ENCODE measurements at regions not wholly inside any gene's neighbourhood (a gene's known extent, or its start where the extent isn't known, plus 50 kb on each side); places are given as distances from the start of the nearest gene placed in this dataset.

DNA sequence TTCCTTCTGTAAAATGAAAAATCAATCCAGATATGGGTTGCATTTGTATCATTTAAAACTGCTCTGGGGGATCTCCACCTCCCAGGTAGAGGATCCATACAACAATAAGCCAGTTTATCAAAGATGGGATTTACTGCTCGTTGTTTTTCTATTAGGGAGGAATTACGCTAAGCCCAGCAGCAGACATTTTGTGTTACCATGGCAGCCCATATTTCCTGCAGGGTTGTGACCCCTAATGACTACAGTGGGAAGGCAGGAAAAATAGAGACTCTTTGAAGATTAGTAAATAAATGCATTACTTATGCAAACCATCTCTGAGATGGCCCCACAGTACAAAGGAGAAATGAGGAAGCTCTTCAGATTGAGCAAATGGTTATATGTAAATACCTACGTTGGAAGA, 253.4 kb upstream of the GPR101 start:
- H3K36me3 ChIP-seq (ENCODE audit: control insufficient read depth, insufficient read depth, low read length): no peaks in the 10 kb centered on the region
- no peak overlapping the region for H3K9ac ChIP-seq
- H3K9me3 ChIP-seq (ENCODE audit: control insufficient read depth, low read length): no peaks in the 10 kb centered on the region
- no peak for TF ChIP-seq CTCF (IDR thresholded peaks at IDR 0.05)
- no peaks in the 10 kb centered on the region for H3K79me2 ChIP-seq
- no peak overlapping the region for H2AFZ ChIP-seq
- H3K27ac ChIP-seq: no peak overlapping the region
- H3K4me1 ChIP-seq: no peaks in the 10 kb centered on the region
- no peaks in the 10 kb centered on the region for H3K27me3 ChIP-seq (ENCODE audit: control insufficient read depth, insufficient read depth, low read length)
- no peak overlapping the region for H3K4me3 ChIP-seq (ENCODE audit: low read depth, low read length)
- H3K4me2 ChIP-seq (ENCODE audit: low read length): no peak overlapping the region

DNA sequence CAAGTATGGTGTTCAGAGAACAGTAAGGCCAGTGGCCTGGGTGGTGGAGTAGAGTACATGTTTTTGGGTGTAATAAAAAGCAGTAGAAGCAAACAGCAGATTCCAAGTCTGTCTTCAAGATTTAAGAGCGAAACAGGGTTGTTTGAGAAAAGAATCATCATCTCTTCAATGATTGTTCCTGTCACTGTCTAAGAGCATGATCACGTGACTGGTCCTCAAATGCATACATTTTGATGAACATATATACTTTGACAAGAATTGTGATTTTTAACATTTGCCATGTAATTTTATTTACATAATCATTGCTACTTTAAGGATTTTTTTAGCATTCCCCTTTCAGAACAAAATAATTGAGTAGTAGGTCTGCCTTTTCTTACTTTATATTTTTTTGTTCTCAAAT, 252.6 kb upstream of the GPR101 start:
- no peaks in the 10 kb centered on the region for H3K27me3 ChIP-seq (ENCODE audit: control insufficient read depth, insufficient read depth, low read length)
- H3K36me3 ChIP-seq (ENCODE audit: control insufficient read depth, insufficient read depth, low read length): no peaks in the 10 kb centered on the region
- H3K4me2 ChIP-seq (ENCODE audit: low read length): no peak overlapping the region
- no peak overlapping the region for H3K27ac ChIP-seq
- TF ChIP-seq CTCF (IDR thresholded peaks at IDR 0.05): no peak
- H3K9ac ChIP-seq: no peak overlapping the region
- no peak overlapping the region for H3K4me3 ChIP-seq (ENCODE audit: low read depth, low read length)
- no peaks in the 10 kb centered on the region for H3K4me1 ChIP-seq
- no peak overlapping the region for H2AFZ ChIP-seq
- H3K79me2 ChIP-seq: no peaks in the 10 kb centered on the region
- H3K9me3 ChIP-seq (ENCODE audit: control insufficient read depth, low read length): no peaks in the 10 kb centered on the region

- no peak overlapping the region for H3K9ac ChIP-seq
- no peak overlapping the region for H3K4me2 ChIP-seq (ENCODE audit: low read length)
- no peaks in the 10 kb centered on the region for H3K27me3 ChIP-seq (ENCODE audit: control insufficient read depth, insufficient read depth, low read length)
- H3K36me3 ChIP-seq (ENCODE audit: control insufficient read depth, insufficient read depth, low read length): no peaks in the 10 kb centered on the region
- no peaks in the 10 kb centered on the region for H3K79me2 ChIP-seq
- no peak overlapping the region for H3K4me3 ChIP-seq (ENCODE audit: low read depth, low read length)
- no peak overlapping the region for H2AFZ ChIP-seq
- H3K27ac ChIP-seq: no peak overlapping the region
- H3K4me1 ChIP-seq: no peaks in the 10 kb centered on the region
- H3K9me3 ChIP-seq (ENCODE audit: control insufficient read depth, low read length): no peaks in the 10 kb centered on the region
- no peak for TF ChIP-seq CTCF (IDR thresholded peaks at IDR 0.05)
These were observed 245.0 kb upstream of the GPR101 start for GRCh38 chrX:137278825-137279224.

- Histone ChIP-seq H3K4me3 (ENCODE audit: low read depth, low read length) (no peak overlapping the region), H3K4me1 (no peaks in the 10 kb centered on the region), H3K36me3 (ENCODE audit: control insufficient read depth, insufficient read depth, low read length) (no peaks in the 10 kb centered on the region), H3K27ac (no peak overlapping the region), H2AFZ (no peak overlapping the region), H3K27me3 (ENCODE audit: control insufficient read depth, insufficient read depth, low read length) (no peaks in the 10 kb centered on the region), H3K79me2 (no peaks in the 10 kb centered on the region), H3K9ac (no peak overlapping the region), H3K9me3 (ENCODE audit: control insufficient read depth, low read length) (no peaks in the 10 kb centered on the region), H3K4me2 (ENCODE audit: low read length) (no peak overlapping the region)
- no peak for TF ChIP-seq CTCF (IDR thresholded peaks at IDR 0.05)
These were observed 229.6 kb upstream of the GPR101 start for GRCh38 chrX:137263374-137263773.

DNA sequence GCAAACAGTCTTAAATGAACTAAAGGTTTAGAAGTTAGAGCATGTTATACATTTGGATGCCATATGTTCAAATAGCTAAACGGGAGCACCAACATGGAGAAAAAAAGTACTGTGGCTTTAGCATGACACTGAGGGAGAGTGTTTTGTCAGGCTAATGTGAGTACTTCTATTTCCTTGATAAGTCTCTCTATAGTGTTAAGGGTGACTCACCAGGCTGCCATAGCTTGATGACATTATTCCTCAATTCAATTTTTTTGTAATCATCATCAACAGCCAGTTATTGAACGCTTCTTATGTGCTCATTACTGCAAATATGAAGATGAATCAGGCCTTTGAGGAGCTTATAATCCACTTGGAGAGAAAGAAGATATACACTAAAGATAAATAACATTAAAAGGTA, 211.4 kb upstream of the GPR101 start:
- H3K9ac ChIP-seq: no peak overlapping the region
- H2AFZ ChIP-seq: no peak overlapping the region
- no peak overlapping the region for H3K4me3 ChIP-seq (ENCODE audit: low read depth, low read length)
- no peaks in the 10 kb centered on the region for H3K79me2 ChIP-seq
- H3K9me3 ChIP-seq (ENCODE audit: control insufficient read depth, low read length): no peaks in the 10 kb centered on the region
- no peak overlapping the region for H3K4me2 ChIP-seq (ENCODE audit: low read length)
- no peak overlapping the region for H3K27ac ChIP-seq
- no peak for TF ChIP-seq CTCF (IDR thresholded peaks at IDR 0.05)
- H3K27me3 ChIP-seq (ENCODE audit: control insufficient read depth, insufficient read depth, low read length): no peaks in the 10 kb centered on the region
- H3K36me3 ChIP-seq (ENCODE audit: control insufficient read depth, insufficient read depth, low read length): no peaks in the 10 kb centered on the region
- H3K4me1 ChIP-seq: no peaks in the 10 kb centered on the region
